GM10248 (cell line): ENCODE measurements at regions not wholly inside any gene's neighbourhood (a gene's known extent, or its start where the extent isn't known, plus 50 kb on each side); places are given as distances from the start of the nearest gene placed in this dataset.
"Not testable (repeated sequence)": the region's sequence is repeated elsewhere in the genome, so short reads cannot be mapped to it uniquely, and the experiment has no call there.

ENCODE experiments used
- CTCF ChIA-PET: fragments of 300-600 bp; sonication (Branson Sonifier 250); formaldehyde crosslinking; extraction: SDS; loops from one replicate; lab custom pipeline; 2021; ENCODE audit warnings: antibody characterized with exemption; lab: Yijun Ruan, JAX
- POLR2A ChIA-PET: fragments of 350-650 bp; sonication (Branson Sonifier 250); formaldehyde crosslinking; extraction: SDS; loops from one replicate; lab custom pipeline; 2020; ENCODE audit warnings: antibody characterized with exemption; lab: Yijun Ruan, JAX
- DNase-seq: peaks from one replicate; pipeline ENCODE4 v3.0.0; 2012; ENCODE audit errors: extremely low spot score
- CTCF ChIP-seq: IDR thresholded peaks from 2 replicates; pipeline ENCODE4 v1.5.1; 2012; ENCODE audit warnings: mild to moderate bottlenecking, low read depth; ENCODE audit errors: extremely low read depth, missing control alignments, control extremely low read depth

DNA sequence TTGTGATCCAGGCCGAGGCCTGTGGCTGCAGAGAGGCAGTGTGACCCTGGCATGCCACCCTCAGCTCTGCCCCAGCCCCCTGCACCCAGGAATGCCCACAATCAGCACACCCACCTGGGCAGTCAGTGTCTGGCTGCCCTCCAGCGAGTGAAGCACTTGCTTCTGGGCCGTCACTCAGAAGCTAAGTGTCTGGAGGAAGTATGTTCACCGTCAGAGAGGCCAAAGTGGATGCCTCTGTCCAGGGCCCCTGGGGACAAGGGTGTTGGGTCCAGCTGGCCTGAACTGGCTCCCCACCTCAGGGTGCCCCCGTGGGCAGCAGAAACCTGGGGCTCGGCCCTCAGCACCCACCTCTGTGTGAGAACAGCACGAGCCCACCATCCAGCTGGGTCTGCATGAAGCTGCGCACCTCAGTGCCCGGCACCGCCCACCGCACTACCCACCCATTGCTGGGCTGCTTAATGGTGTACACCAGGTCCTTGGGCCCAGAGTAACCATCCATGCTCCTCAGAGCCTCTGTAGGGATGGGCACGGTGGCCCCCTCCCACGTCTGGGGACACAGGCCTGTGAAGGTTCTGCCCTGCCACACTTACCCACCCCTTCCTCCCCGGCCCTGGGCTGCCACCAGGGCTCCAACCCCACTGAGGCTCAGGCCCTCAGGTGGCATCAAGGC lies 124.3 kb upstream of the ZSCAN2 start:
- CTCF ChIA-PET, POLR2A ChIA-PET, DNase-seq: not testable (repeated sequence)

DNA sequence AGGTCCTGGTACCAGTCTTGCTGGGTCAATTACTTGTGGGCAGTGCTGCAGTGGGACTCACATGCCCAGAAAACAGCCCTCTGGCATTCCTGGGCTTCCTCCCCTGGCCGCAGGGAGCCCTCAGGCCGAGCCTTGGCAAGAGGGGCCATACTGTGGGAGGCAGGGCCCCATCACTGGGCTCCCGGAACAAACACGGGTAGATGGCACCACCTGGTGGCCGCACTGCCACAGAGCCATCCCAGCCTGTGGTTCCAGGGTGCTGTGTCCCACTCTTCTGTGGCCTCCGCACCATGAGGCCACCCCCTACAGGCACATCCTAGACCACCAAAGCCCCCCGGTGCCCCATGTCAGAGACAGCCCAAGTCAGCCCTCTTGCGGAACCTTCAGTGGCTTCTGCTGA lies 123.3 kb upstream of the ZSCAN2 start:
- POLR2A ChIA-PET, DNase-seq, CTCF ChIA-PET: not testable (repeated sequence)

GRCh38 chr15:84480174-84480681 lies 120.6 kb upstream of the ZSCAN2 start:
- POLR2A ChIA-PET, DNase-seq, CTCF ChIA-PET: not testable (repeated sequence)

DNA sequence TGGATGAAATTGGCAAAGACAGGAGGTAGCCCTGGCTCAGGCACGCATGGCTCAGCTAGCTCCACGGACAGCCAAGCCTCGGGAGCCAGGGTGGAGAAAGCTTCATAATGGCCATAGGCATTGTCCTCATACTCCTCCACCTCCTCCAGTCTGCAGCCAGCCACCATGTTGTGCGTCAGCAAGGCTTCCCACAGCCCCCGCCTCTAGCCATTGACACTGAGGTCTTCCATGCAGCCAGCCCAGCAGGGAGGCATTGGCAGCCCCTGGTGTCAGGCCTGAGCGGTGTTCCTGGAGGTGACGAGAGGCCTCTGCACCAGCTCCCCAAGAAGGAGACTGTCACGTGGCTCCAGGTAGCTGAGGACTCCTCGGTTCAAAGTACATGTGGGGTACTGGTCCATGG lies 117.0 kb upstream of the ZSCAN2 start:
- POLR2A ChIA-PET, CTCF ChIA-PET, DNase-seq: not testable (repeated sequence)

DNA sequence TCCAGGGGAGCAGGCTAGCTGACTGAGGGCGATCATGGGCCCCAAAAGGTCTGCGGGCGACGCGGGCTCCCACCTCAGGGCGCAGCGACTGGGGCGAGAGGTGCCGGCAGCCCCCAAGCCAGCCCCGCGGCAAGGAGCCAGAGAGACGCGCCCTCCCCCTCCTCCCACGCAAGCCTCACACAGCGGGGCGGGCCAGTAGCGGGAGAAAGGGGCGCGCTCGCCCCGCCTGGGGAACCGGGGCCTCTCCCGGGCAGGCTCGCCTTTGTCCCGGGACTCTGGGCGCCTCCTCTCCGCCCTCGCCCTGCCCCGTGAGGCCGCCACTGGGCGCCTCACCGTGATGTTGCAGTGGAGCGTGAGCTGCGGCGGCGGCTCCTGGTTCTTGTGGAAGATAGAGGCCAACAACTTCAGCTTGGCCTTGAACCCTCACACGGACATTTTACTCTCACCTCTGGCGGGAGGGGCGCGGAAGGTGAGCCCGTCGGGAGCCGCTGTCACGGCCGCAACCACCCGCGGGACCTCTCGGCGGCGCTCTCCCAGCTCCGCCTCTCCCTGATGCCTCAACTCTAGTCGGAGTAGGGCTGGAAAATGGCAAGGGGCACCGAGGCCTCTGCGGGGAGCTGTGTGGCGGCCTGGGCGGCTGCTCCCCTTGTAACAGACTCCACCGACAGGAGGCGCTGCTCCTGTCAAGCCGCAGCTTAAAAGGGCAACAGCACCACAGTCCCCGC lies 100.5 kb upstream of the ZSCAN2 start:
- CTCF ChIA-PET, POLR2A ChIA-PET, DNase-seq: not testable (repeated sequence)

DNA sequence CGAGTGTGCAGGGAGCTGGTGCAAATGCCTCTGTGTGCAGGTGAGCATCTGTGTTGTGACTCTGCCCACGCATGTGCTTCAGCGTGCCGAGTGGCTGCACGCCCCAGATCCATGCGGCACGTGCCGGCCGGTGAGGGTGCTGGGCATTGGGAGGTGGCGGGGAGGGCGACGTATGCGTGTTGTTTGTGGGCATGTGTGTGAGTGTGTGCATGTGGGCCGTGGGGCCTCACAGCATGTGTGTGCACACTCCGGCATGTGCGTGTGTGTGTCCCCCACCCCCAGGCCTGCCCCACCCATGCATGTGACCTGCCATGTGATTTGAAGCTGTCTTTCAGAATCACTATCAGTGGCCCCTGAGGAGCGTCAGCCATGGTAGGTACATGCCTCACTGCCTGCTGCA lies 97.7 kb upstream of the ZSCAN2 start:
- POLR2A ChIA-PET, DNase-seq, CTCF ChIA-PET: not testable (repeated sequence)

GRCh38 chr15:84505552-84505951 lies 95.3 kb upstream of the ZSCAN2 start:
- POLR2A ChIA-PET, DNase-seq, CTCF ChIA-PET: not testable (repeated sequence)
- peak; percentile 7 for TF ChIP-seq CTCF

- POLR2A ChIA-PET, DNase-seq, CTCF ChIA-PET: not testable (repeated sequence)
Measured at GRCh38 chr15:84512324-84512723, 88.5 kb upstream of the ZSCAN2 start.

DNA sequence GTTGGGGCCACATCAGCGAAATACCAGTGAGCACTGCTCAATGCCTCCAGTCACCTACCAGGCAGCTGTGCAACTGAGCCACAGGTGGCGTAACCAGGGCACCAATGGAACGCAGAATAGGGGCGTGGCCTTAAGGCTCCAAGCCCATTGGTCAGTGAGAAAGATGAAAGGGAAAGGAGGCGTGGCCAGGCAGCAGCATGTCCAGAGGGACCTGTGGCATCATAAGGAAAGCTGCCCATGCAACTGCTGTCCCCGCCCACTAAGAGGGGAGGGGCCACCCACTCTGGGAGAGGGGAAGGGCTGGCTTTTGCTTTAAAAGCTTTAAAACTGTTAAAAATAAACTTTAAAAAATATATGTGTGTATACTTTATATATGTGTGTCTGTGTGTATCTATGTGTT lies 84.0 kb upstream of the ZSCAN2 start:
- DNase-seq, CTCF ChIA-PET, POLR2A ChIA-PET: not testable (repeated sequence)

DNA sequence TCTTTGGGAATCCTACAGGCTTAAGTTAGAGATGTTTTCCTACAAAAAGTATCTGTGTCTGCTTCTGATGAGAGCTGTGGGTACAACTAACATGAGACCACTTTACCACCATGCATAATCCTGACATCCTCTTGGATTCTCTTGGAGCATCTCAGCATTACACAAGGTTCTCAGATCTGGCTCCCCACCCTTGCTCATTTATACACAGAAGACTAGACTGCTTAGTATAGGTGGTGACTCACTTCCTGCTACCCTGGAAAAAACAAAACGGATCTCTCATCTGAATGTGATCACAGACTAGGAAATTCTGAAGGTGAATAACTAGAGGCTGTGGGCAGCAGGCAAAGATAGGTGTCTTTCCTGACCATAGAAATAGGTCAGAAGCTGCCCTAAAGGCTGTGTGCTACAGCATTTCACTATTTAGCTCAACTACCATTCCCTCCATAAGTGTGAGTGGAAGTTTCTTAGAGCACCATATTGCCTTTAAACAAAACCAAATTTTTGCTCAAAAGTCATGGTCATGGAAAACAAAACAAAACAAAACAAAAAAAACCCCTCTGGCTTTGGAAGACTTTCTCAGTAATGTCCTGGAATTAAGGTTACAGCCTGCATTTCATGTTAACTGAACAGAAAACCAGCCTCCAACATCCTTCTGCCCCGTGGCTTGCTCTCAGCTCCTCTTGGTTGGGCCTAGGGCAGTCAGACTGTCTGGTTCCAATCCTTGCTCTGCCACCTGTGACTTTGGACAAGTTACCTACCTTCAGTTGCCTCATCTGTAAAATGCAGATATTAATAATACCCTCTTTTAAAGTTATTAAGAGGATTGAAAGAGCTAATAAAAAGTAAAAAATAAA lies 75.1 kb upstream of the ZSCAN2 start:
- CTCF ChIA-PET, POLR2A ChIA-PET, DNase-seq: not testable (repeated sequence)

DNA sequence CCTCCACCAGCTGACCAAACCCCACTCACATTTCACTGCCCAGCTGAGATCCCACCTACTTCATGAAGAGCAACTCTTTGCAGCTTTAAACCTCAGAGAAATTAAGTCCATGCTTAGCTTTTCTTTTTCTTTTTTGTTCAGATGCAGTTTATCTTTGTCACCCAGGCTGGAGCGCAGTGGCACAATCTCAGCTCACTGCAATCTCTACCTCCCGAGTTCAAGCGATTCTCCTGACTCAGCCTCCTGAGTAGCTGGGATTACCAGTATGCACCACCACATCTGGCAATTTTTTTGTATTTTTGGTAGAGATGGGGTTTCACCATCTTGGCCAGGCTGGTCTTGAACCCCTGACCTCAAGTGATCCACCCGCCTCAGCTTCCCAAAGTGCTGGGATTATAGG lies 70.1 kb upstream of the ZSCAN2 start:
- POLR2A ChIA-PET, DNase-seq, CTCF ChIA-PET: not testable (repeated sequence)

- POLR2A ChIA-PET, result not testable (repeated sequence)
Measured at GRCh38 chr15:84531223-84531622, 69.6 kb upstream of the ZSCAN2 start.

GRCh38 chr15:84531709-84532367 lies 69.0 kb upstream of the ZSCAN2 start:
- POLR2A ChIA-PET, DNase-seq, CTCF ChIA-PET: not testable (repeated sequence)

More at GRCh38 chr15:84531223-84531622, 69.6 kb upstream of the ZSCAN2 start:
- CTCF ChIA-PET, DNase-seq: not testable (repeated sequence)

- DNase-seq, POLR2A ChIA-PET, CTCF ChIA-PET: not testable (repeated sequence)
Measured at GRCh38 chr15:84533705-84534104, 67.1 kb upstream of the ZSCAN2 start.

- CTCF ChIA-PET, POLR2A ChIA-PET, DNase-seq: not testable (repeated sequence)
Measured at GRCh38 chr15:84534561-84535235, 66.1 kb upstream of the ZSCAN2 start.

- CTCF ChIA-PET, POLR2A ChIA-PET, DNase-seq: not testable (repeated sequence)
Measured at GRCh38 chr15:84536181-84536580, 64.6 kb upstream of the ZSCAN2 start.
